ENCODE measurements at regions not wholly inside any gene's neighbourhood (a gene's known extent, or its start where the extent isn't known, plus 50 kb on each side); places are given as distances from the start of the nearest gene placed in this dataset.

DNA sequence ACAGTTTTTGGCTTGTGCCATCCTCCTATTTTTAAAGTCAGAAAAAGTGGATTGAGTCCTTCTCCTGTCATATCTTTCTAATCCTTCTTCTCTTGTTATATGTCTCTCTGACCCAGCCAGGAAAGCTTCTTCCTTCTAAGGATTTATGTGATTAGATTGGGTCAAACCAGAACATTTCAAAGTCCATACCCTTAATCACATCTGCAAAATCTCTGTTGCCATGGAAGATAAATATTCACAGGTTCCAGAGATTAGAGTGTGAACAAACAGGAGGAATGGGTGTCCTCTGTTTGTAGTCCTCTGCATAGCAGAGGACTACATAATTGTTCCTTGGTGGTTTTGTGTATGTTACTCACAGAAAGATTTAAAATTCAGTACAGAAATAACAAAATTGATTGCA is 421.2 kb downstream of the EPHA5 start:
- no peaks in the 10 kb centered on the region for H3K9me2 ChIP-seq (ENCODE audit: insufficient read depth, low read length)
- no peaks in the 10 kb centered on the region for H4K20me1 ChIP-seq (ENCODE audit: insufficient read depth, low read length)
- H3K4me1 ChIP-seq (ENCODE audit: insufficient read depth, low read length, poor library complexity, severe bottlenecking), result no peaks in the 10 kb centered on the region
- no peaks in the 10 kb centered on the region for H3K9me3 ChIP-seq (ENCODE audit: low read length)
- no peak overlapping the region for H3K4me3 ChIP-seq (ENCODE audit: low read depth, low read length, poor library complexity, severe bottlenecking)
- no peak overlapping the region for H3K4me2 ChIP-seq (ENCODE audit: low read length)
- no peak overlapping the region for H2AFZ ChIP-seq (ENCODE audit: low read length)
- intact Hi-C loops (cut with micrococcal nuclease; ENCODE audit: unreplicated experiment), result no loop called here
- no peaks in the 10 kb centered on the region for H3K79me2 ChIP-seq (ENCODE audit: insufficient read depth, low read depth, low read length)
- TF ChIP-seq EZH2phosphoT487 (IDR thresholded peaks at IDR 0.05; ENCODE audit: borderline replicate concordance, low read depth, low read length), result no peak
- TF ChIP-seq, protein P1, sequence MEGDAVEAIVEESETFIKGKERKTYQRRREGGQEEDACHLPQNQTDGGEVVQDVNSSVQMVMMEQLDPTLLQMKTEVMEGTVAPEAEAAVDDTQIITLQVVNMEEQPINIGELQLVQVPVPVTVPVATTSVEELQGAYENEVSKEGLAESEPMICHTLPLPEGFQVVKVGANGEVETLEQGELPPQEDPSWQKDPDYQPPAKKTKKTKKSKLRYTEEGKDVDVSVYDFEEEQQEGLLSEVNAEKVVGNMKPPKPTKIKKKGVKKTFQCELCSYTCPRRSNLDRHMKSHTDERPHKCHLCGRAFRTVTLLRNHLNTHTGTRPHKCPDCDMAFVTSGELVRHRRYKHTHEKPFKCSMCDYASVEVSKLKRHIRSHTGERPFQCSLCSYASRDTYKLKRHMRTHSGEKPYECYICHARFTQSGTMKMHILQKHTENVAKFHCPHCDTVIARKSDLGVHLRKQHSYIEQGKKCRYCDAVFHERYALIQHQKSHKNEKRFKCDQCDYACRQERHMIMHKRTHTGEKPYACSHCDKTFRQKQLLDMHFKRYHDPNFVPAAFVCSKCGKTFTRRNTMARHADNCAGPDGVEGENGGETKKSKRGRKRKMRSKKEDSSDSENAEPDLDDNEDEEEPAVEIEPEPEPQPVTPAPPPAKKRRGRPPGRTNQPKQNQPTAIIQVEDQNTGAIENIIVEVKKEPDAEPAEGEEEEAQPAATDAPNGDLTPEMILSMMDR (conservative IDR thresholded peaks at IDR 0.05; ENCODE audit: low read length), result no peak
- ChIA-PET POLR2A (interaction anchor here (0.6 kb wide), 1 partner anchor 15 kb away, joined by 3 read pairs; no protein-coding TSS in a partner anchor), CTCF (ENCODE audit: unreplicated experiment) (no interaction called here)
- no TSS peak for BruUV-seq (replicated peaks)
- H3K36me3 ChIP-seq (ENCODE audit: insufficient read depth, low read length), result no peaks in the 10 kb centered on the region
- DNase-seq (ENCODE audit: low spot score), result no peak
- H3K27ac ChIP-seq (ENCODE audit: low read depth, low read length, poor library complexity, severe bottlenecking), result no peak overlapping the region

- no peak overlapping the region for H2AFZ ChIP-seq (ENCODE audit: low read length)
- BruUV-seq (replicated peaks), result no TSS peak
- CTCF ChIA-PET (ENCODE audit: unreplicated experiment), result interaction anchor here (0.6 kb wide), 1 partner anchor 445 kb away, joined by 3 read pairs; no protein-coding TSS in a partner anchor
Observed at GRCh38 chr4:65242156-65242846, 428.0 kb downstream of the EPHA5 start.

More at GRCh38 chr4:65242156-65242846, 428.0 kb downstream of the EPHA5 start:
- H3K36me3 ChIP-seq (ENCODE audit: insufficient read depth, low read length), result no peaks in the 10 kb centered on the region
- no peaks in the 10 kb centered on the region for H4K20me1 ChIP-seq (ENCODE audit: insufficient read depth, low read length)
- no peak for TF ChIP-seq EZH2phosphoT487 (IDR thresholded peaks at IDR 0.05; ENCODE audit: borderline replicate concordance, low read depth, low read length)
- TF ChIP-seq, protein P1 (conservative IDR thresholded peaks at IDR 0.05; ENCODE audit: low read length), result no peak
- no peaks in the 10 kb centered on the region for H3K9me3 ChIP-seq (ENCODE audit: low read length)
- intact Hi-C loops (cut with micrococcal nuclease; ENCODE audit: unreplicated experiment), result no loop called here
- no peak overlapping the region for H3K27ac ChIP-seq (ENCODE audit: low read depth, low read length, poor library complexity, severe bottlenecking)
- POLR2A ChIA-PET, result no interaction called here
- no peak overlapping the region for H3K4me3 ChIP-seq (ENCODE audit: low read depth, low read length, poor library complexity, severe bottlenecking)
- no peak for DNase-seq (ENCODE audit: low spot score)
- no peak overlapping the region for H3K4me2 ChIP-seq (ENCODE audit: low read length)
- H3K79me2 ChIP-seq (ENCODE audit: insufficient read depth, low read depth, low read length), result no peaks in the 10 kb centered on the region
- no peaks in the 10 kb centered on the region for H3K4me1 ChIP-seq (ENCODE audit: insufficient read depth, low read length, poor library complexity, severe bottlenecking)
- H3K9me2 ChIP-seq (ENCODE audit: insufficient read depth, low read length), result no peaks in the 10 kb centered on the region

Measured in OCI-LY7 (cell line).